Liver (tissue), 1 donor: ENCODE measurements at regions not wholly inside any gene's neighbourhood (a gene's known extent, or its start where the extent isn't known, plus 50 kb on each side); places are given as distances from the start of the nearest gene placed in this dataset. TPM values are rescaled to one million over a fixed set of nuclear protein-coding genes. Genes with fewer than 3 reads are reported as not detected.

Source experiments
- small RNA-seq: library from RNA; depleted of rRNA; stranded (forward); fragments of <200 nt; gene quantifications from one replicate; pipeline ENCODE3, GENCODE V24; 2014

Small RNAs in the stretch of these regions (small RNA-seq; reads per million reads assigned to genes)
- gene MIR888 (not detected), gene MIR890 (not detected), gene MIR891A (not detected), gene MIR891B (not detected), gene MIR892A (not detected), gene MIR892B (not detected), gene MIR892C (not detected)
